ENCODE measurements at regions not wholly inside any gene's neighbourhood (a gene's known extent, or its start where the extent isn't known, plus 50 kb on each side); places are given as distances from the start of the nearest gene placed in this dataset.

- DNase-seq (no peak), ATAC-seq (no peak)
- Histone ChIP-seq H3K4me3 (no peak overlapping the region), H3K27me3 (no peaks in the 10 kb centered on the region), H3K27ac (no peak overlapping the region), H3K9me3 (no peaks in the 10 kb centered on the region), H3K4me1 (peaks cover 9% of the 10 kb centered on the region), H3K36me3 (replicated peaks in 1 of 2; ENCODE audit: insufficient read depth in 1 of 2, low read depth in 2 of 2) (no peaks in the 10 kb centered on the region)
- intact Hi-C loops (cut with DNase I): no loop called here
- TF ChIP-seq CTCF (IDR thresholded peaks at IDR 0.05) (no peak), POLR2A (IDR thresholded peaks at IDR 0.05) (no peak)
Measured at GRCh38 chr5:34536699-34537098, 119.4 kb upstream of the RAI14 start.

- no peaks in the 10 kb centered on the region for H3K27me3 ChIP-seq
- H3K27ac ChIP-seq: no peak overlapping the region
- intact Hi-C loops (cut with DNase I): no loop called here
- TF ChIP-seq POLR2A (IDR thresholded peaks at IDR 0.05) (no peak), CTCF (IDR thresholded peaks at IDR 0.05) (peak in 5 of 7 experiments; percentile 15 to 68 (median 50))
- ATAC-seq (no peak), DNase-seq (peak in 3 of 4 donors; percentile 52 to 54 (median 54))
- 78 to 99% methylated on average over 3 of the region's 3 CpGs for WGBS, 2 donors
- no peaks in the 10 kb centered on the region for H3K9me3 ChIP-seq
- H3K36me3 ChIP-seq (replicated peaks in 1 of 2; ENCODE audit: insufficient read depth in 1 of 2, low read depth in 2 of 2): no peaks in the 10 kb centered on the region
- no peak overlapping the region for H3K4me3 ChIP-seq
- H3K4me1 ChIP-seq: peaks cover 9% of the 10 kb centered on the region
Measured at GRCh38 chr5:34538026-34538672, 118.0 kb upstream of the RAI14 start.

- intact Hi-C loops (cut with DNase I): no loop called here
- Histone ChIP-seq H3K9me3 (peaks cover 0 to 4% (median 0%) of the 10 kb centered on the region in 3 donors), H3K4me3 (no peak overlapping the region), H3K27me3 (no peaks in the 10 kb centered on the region), H3K27ac (no peak overlapping the region), H3K4me1 (peaks cover 9% of the 10 kb centered on the region), H3K36me3 (replicated peaks in 1 of 2; ENCODE audit: insufficient read depth in 1 of 2, low read depth in 2 of 2) (no peaks in the 10 kb centered on the region)
- no peak for ATAC-seq
- TF ChIP-seq POLR2A (IDR thresholded peaks at IDR 0.05) (no peak), CTCF (IDR thresholded peaks at IDR 0.05) (no peak)
- DNase-seq: no peak
- WGBS, 2 donors: 50 to 63% methylated on average over 1 of the region's 1 CpG
Measured at GRCh38 chr5:34539183-34539582, 116.9 kb upstream of the RAI14 start.

- Histone ChIP-seq H3K27me3 (no peaks in the 10 kb centered on the region), H3K4me1 (no peaks in the 10 kb centered on the region), H3K4me3 (no peak overlapping the region), H3K9me3 (peaks cover 0 to 17% (median 0%) of the 10 kb centered on the region in 3 donors), H3K36me3 (replicated peaks in 1 of 2; ENCODE audit: insufficient read depth in 1 of 2, low read depth in 2 of 2) (no peaks in the 10 kb centered on the region), H3K27ac (no peak overlapping the region)
- DNase-seq (no peak), ATAC-seq (no peak)
- 85 to 91% methylated on average over 4 of the region's 4 CpGs for WGBS, 2 donors
- intact Hi-C loops (cut with DNase I): no loop called here
- no peak for TF ChIP-seq POLR2A (IDR thresholded peaks at IDR 0.05)
- no peak for TF ChIP-seq CTCF (IDR thresholded peaks at IDR 0.05)
Measured at GRCh38 chr5:34541067-34541466, 115.1 kb upstream of the RAI14 start.

GRCh38 chr5:34542818-34543217 lies 113.3 kb upstream of the RAI14 start:
- Histone ChIP-seq H3K27me3 (no peaks in the 10 kb centered on the region), H3K4me1 (no peaks in the 10 kb centered on the region), H3K9me3 (peaks cover 0 to 20% (median 0%) of the 10 kb centered on the region in 3 donors), H3K36me3 (replicated peaks in 1 of 2; ENCODE audit: insufficient read depth in 1 of 2, low read depth in 2 of 2) (no peaks in the 10 kb centered on the region), H3K27ac (no peak overlapping the region), H3K4me3 (no peak overlapping the region)
- DNase-seq (no peak), ATAC-seq (no peak)
- TF ChIP-seq CTCF (IDR thresholded peaks at IDR 0.05) (no peak), POLR2A (IDR thresholded peaks at IDR 0.05) (no peak)
- intact Hi-C loops (cut with DNase I): no loop called here
- 43 to 60% methylated on average over 1 of the region's 1 CpG for WGBS, 2 donors
